ENCODE measurements at regions not wholly inside any gene's neighbourhood (a gene's known extent, or its start where the extent isn't known, plus 50 kb on each side); places are given as distances from the start of the nearest gene placed in this dataset.

GRCh38 chr2:80852079-80852807 is 547.7 kb upstream of the LRRTM1 start:
- TF ChIP-seq CTCF (IDR thresholded peaks at IDR 0.05) = no peak
- TF ChIP-seq POLR2AphosphoS5 (IDR thresholded peaks at IDR 0.05; ENCODE audit: low read depth, low read length) = no peak
- TF ChIP-seq TCF7L2 (IDR thresholded peaks at IDR 0.05; ENCODE audit: low read depth, low read length) = no peak
- no peak for TF ChIP-seq REST (IDR thresholded peaks at IDR 0.05; ENCODE audit: insufficient read depth in 1 of 2, low read depth in 2 of 2, low read length in 1 of 2)

Measured in Panc1 (cell line).